ENCODE measurements at regions not wholly inside any gene's neighbourhood (a gene's known extent, or its start where the extent isn't known, plus 50 kb on each side); places are given as distances from the start of the nearest gene placed in this dataset.
"Not testable (repeated sequence)": the region's sequence is repeated elsewhere in the genome, so short reads cannot be mapped to it uniquely, and the experiment has no call there.

GRCh38 chr15:20344601-20345400 is 196.8 kb downstream of the GOLGA6L6 start:
- no peak for DNase-seq

GRCh38 chr15:20343395-20344211 is 198.0 kb downstream of the GOLGA6L6 start:
- DNase-seq, result not testable (repeated sequence)

- DNase-seq, result not testable (repeated sequence)
These were observed 198.8 kb downstream of the GOLGA6L6 start for GRCh38 chr15:20342601-20343394.

GRCh38 chr15:20341901-20342600 is 199.5 kb downstream of the GOLGA6L6 start:
- DNase-seq, result peak; percentile 30

GRCh38 chr15:20340931-20341661 is 200.5 kb downstream of the GOLGA6L6 start:
- DNase-seq, result peak; percentile 44

GRCh38 chr15:20340331-20340811 is 201.2 kb downstream of the GOLGA6L6 start:
- DNase-seq, result peak; percentile 23

- DNase-seq, result not testable (repeated sequence)
These were observed 202.4 kb downstream of the GOLGA6L6 start for GRCh38 chr15:20339086-20339791.

- not testable (repeated sequence) for DNase-seq
These were observed 202.9 kb downstream of the GOLGA6L6 start for GRCh38 chr15:20338671-20339070.

- DNase-seq, result not testable (repeated sequence)
These were observed 204.4 kb downstream of the GOLGA6L6 start for GRCh38 chr15:20337238-20337637.

GRCh38 chr15:20334451-20334850 is 207.1 kb downstream of the GOLGA6L6 start:
- not testable (repeated sequence) for DNase-seq

GRCh38 chr15:20325751-20326150 is 215.8 kb downstream of the GOLGA6L6 start:
- DNase-seq, result not testable (repeated sequence)

- DNase-seq, result not testable (repeated sequence)
These were observed 224.5 kb downstream of the GOLGA6L6 start for GRCh38 chr15:20317132-20317531.

- not testable (repeated sequence) for DNase-seq
These were observed 230.5 kb downstream of the GOLGA6L6 start for GRCh38 chr15:20311014-20311680.

GRCh38 chr15:20310603-20311002 is 231.0 kb downstream of the GOLGA6L6 start:
- DNase-seq, result no peak

- DNase-seq, result not testable (repeated sequence)
These were observed 231.6 kb downstream of the GOLGA6L6 start for GRCh38 chr15:20309966-20310365.

GRCh38 chr15:20309395-20309794 is 232.2 kb downstream of the GOLGA6L6 start:
- not testable (repeated sequence) for DNase-seq

- not testable (repeated sequence) for DNase-seq
These were observed 233.4 kb downstream of the GOLGA6L6 start for GRCh38 chr15:20308027-20308690.

GRCh38 chr15:20307137-20307536 is 234.5 kb downstream of the GOLGA6L6 start:
- not testable (repeated sequence) for DNase-seq

GRCh38 chr15:20306497-20307106 is 235.0 kb downstream of the GOLGA6L6 start:
- not testable (repeated sequence) for DNase-seq

Data from activated effector memory CD4-positive, alpha-beta T cell treated with Interleukin-2 at 50 U/mL for 16 hours (primary cell).